NCI-H1930 (cell line): ENCODE measurements at regions not wholly inside any gene's neighbourhood (a gene's known extent, or its start where the extent isn't known, plus 50 kb on each side); places are given as distances from the start of the nearest gene placed in this dataset.

Experiments
- DNase-seq, 2 experiments: peaks; one replicate each; lab custom pipeline; 2025; lab: John Stamatoyannopoulos, UW

- DNase-seq, result no peak
Measured at GRCh38 chr2:45255563-45255962, 246.3 kb upstream of the SIX2 start.

GRCh38 chr2:45254025-45254424 is 244.8 kb upstream of the SIX2 start:
- no peak for DNase-seq

GRCh38 chr2:45253151-45253550 is 243.9 kb upstream of the SIX2 start:
- DNase-seq, result no peak

GRCh38 chr2:45250176-45250575 is 240.9 kb upstream of the SIX2 start:
- DNase-seq, result no peak

GRCh38 chr2:45248214-45248613 is 239.0 kb upstream of the SIX2 start:
- DNase-seq, result no peak

GRCh38 chr2:45244928-45245327 is 235.7 kb upstream of the SIX2 start:
- DNase-seq, result no peak

GRCh38 chr2:45242161-45242741 is 233.0 kb upstream of the SIX2 start:
- DNase-seq, result no peak

- no peak for DNase-seq
Measured at GRCh38 chr2:45241061-45241561, 231.9 kb upstream of the SIX2 start.

GRCh38 chr2:45237850-45238542 is 228.7 kb upstream of the SIX2 start:
- no peak for DNase-seq

GRCh38 chr2:45237128-45237527 is 227.9 kb upstream of the SIX2 start:
- DNase-seq, result no peak

GRCh38 chr2:45236268-45236667 is 227.0 kb upstream of the SIX2 start:
- DNase-seq, result no peak

GRCh38 chr2:45233301-45233700 is 224.0 kb upstream of the SIX2 start:
- no peak for DNase-seq

- DNase-seq, result no peak
Measured at GRCh38 chr2:45232818-45233217, 223.6 kb upstream of the SIX2 start.

- DNase-seq, result no peak
Measured at GRCh38 chr2:45229411-45229810, 220.2 kb upstream of the SIX2 start.

- DNase-seq, result no peak
Measured at GRCh38 chr2:45227347-45227746, 218.1 kb upstream of the SIX2 start.

GRCh38 chr2:45224993-45225380 is 215.7 kb upstream of the SIX2 start:
- DNase-seq, result no peak

- DNase-seq, result no peak
Measured at GRCh38 chr2:45224321-45224992, 215.2 kb upstream of the SIX2 start.

GRCh38 chr2:45223531-45223930 is 214.3 kb upstream of the SIX2 start:
- DNase-seq, result no peak

GRCh38 chr2:45220227-45220626 is 211.0 kb upstream of the SIX2 start:
- DNase-seq, result no peak

- DNase-seq, result no peak
Measured at GRCh38 chr2:45218931-45219339, 209.7 kb upstream of the SIX2 start.

GRCh38 chr2:45218297-45218696 is 209.0 kb upstream of the SIX2 start:
- no peak for DNase-seq

GRCh38 chr2:45216118-45216517 is 206.9 kb upstream of the SIX2 start:
- no peak for DNase-seq

- no peak for DNase-seq
Measured at GRCh38 chr2:45214550-45214949, 205.3 kb upstream of the SIX2 start.
